ENCODE measurements at regions not wholly inside any gene's neighbourhood (a gene's known extent, or its start where the extent isn't known, plus 50 kb on each side); places are given as distances from the start of the nearest gene placed in this dataset.
A peak's percentile ranks its signal among the peaks of the same experiment; 100 is the strongest.

- DNase-seq = no peak
Measured at GRCh38 chr6:18335948-18336347, 51.2 kb upstream of the RNF144B start.

GRCh38 chr6:18334251-18334650 is 52.9 kb upstream of the RNF144B start:
- DNase-seq = no peak

GRCh38 chr6:18330548-18331081 is 56.5 kb upstream of the RNF144B start:
- no peak for DNase-seq

- DNase-seq = no peak
Measured at GRCh38 chr6:18329776-18330175, 57.4 kb upstream of the RNF144B start.

- no peak for DNase-seq
Measured at GRCh38 chr6:18328540-18328939, 58.6 kb upstream of the RNF144B start.

GRCh38 chr6:18328070-18328469 is 59.1 kb upstream of the RNF144B start:
- no peak for DNase-seq

- DNase-seq = no peak
Measured at GRCh38 chr6:18327626-18328025, 59.5 kb upstream of the RNF144B start.

- DNase-seq = no peak
Measured at GRCh38 chr6:18326980-18327379, 60.2 kb upstream of the RNF144B start.

GRCh38 chr6:18326001-18326400 is 61.1 kb upstream of the RNF144B start:
- no peak for DNase-seq

GRCh38 chr6:18324706-18325042 is 60.3 kb upstream of the DEK start:
- no peak for DNase-seq

- DNase-seq = peak in 1 of 2 experiments; percentile 78
Measured at GRCh38 chr6:18323935-18324705, 59.8 kb upstream of the DEK start.

- DNase-seq = no peak
Measured at GRCh38 chr6:18317850-18318249, 53.5 kb upstream of the DEK start.

GRCh38 chr6:18314317-18314997 is 50.1 kb upstream of the DEK start:
- DNase-seq = no peak
